ENCODE measurements at regions not wholly inside any gene's neighbourhood (a gene's known extent, or its start where the extent isn't known, plus 50 kb on each side); places are given as distances from the start of the nearest gene placed in this dataset.

GRCh38 chr2:5464657-5465056 is 227.5 kb upstream of the SOX11 start:
- DNase-seq, result no peak

GRCh38 chr2:5465859-5466258 is 226.3 kb upstream of the SOX11 start:
- DNase-seq, result no peak

- no peak for DNase-seq
Measured at GRCh38 chr2:5467178-5467905, 224.8 kb upstream of the SOX11 start.

- DNase-seq, result no peak
Measured at GRCh38 chr2:5472673-5473072, 219.5 kb upstream of the SOX11 start.

GRCh38 chr2:5473635-5474034 is 218.5 kb upstream of the SOX11 start:
- DNase-seq, result no peak

- no peak for DNase-seq
Measured at GRCh38 chr2:5474716-5475115, 217.5 kb upstream of the SOX11 start.

GRCh38 chr2:5479265-5479928 is 212.8 kb upstream of the SOX11 start:
- no peak for DNase-seq

- no peak for DNase-seq
Measured at GRCh38 chr2:5482929-5483331, 209.3 kb upstream of the SOX11 start.

GRCh38 chr2:5484868-5485267 is 207.3 kb upstream of the SOX11 start:
- DNase-seq, result no peak

- DNase-seq, result no peak
Measured at GRCh38 chr2:5491523-5491922, 200.7 kb upstream of the SOX11 start.

GRCh38 chr2:5493256-5493655 is 198.9 kb upstream of the SOX11 start:
- DNase-seq, result no peak

- no peak for DNase-seq
Measured at GRCh38 chr2:5494212-5494611, 198.0 kb upstream of the SOX11 start.

GRCh38 chr2:5495586-5495985 is 196.6 kb upstream of the SOX11 start:
- no peak for DNase-seq

GRCh38 chr2:5497874-5498273 is 194.3 kb upstream of the SOX11 start:
- no peak for DNase-seq

GRCh38 chr2:5501807-5502206 is 190.4 kb upstream of the SOX11 start:
- no peak for DNase-seq

- no peak for DNase-seq
Measured at GRCh38 chr2:5502385-5502784, 189.8 kb upstream of the SOX11 start.

GRCh38 chr2:5504756-5505155 is 187.4 kb upstream of the SOX11 start:
- DNase-seq, result no peak

GRCh38 chr2:5507367-5507766 is 184.8 kb upstream of the SOX11 start:
- DNase-seq, result no peak

- no peak for DNase-seq
Measured at GRCh38 chr2:5509362-5509761, 182.8 kb upstream of the SOX11 start.

GRCh38 chr2:5510082-5510481 is 182.1 kb upstream of the SOX11 start:
- DNase-seq, result no peak

- no peak for DNase-seq
Measured at GRCh38 chr2:5515693-5516092, 176.5 kb upstream of the SOX11 start.

GRCh38 chr2:5519286-5519685 is 172.9 kb upstream of the SOX11 start:
- no peak for DNase-seq

- DNase-seq, result peak in 3 of 51 donors; percentile 1 to 6 (median 4)
Measured at GRCh38 chr2:5520463-5520972, 171.7 kb upstream of the SOX11 start.

Data from hypothalamus (tissue), 51 donors.